ENCODE measurements at regions not wholly inside any gene's neighbourhood (a gene's known extent, or its start where the extent isn't known, plus 50 kb on each side); places are given as distances from the start of the nearest gene placed in this dataset.
"Not testable (repeated sequence)": the region's sequence is repeated elsewhere in the genome, so short reads cannot be mapped to it uniquely, and the experiment has no call there.

DNA sequence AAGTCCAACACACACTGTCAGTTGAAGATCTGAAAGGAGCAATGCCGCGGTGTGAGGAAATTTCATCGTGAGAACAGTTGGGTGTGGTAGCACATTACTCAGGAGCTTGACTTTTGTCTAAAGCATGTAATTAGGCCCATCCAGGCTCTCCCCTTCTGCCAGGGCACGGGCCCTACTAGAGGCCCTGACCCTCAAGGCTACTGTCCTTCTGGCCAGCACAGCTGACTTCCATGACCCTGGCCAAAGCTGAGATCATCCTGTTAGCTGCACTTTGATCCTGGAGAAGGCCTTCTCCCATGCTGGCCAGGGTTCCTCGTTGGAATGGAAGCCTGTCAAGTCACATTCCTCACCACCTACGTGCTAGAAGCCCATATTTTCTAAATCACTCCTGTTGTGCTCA is 77.8 kb upstream of the SLC1A3 start:
- ATAC-seq (no peak), DNase-seq (no peak)
- Mint-ChIP-seq H3K4me1 (ENCODE audit: low read depth) (no peaks in the 10 kb centered on the region), H3K9me3 (no peaks in the 10 kb centered on the region), H3K4me3 (no peak overlapping the region), H3K27me3 (ENCODE audit: low read depth) (peaks cover 5% of the 10 kb centered on the region), H3K36me3 (ENCODE audit: insufficient read depth) (no peaks in the 10 kb centered on the region)

DNA sequence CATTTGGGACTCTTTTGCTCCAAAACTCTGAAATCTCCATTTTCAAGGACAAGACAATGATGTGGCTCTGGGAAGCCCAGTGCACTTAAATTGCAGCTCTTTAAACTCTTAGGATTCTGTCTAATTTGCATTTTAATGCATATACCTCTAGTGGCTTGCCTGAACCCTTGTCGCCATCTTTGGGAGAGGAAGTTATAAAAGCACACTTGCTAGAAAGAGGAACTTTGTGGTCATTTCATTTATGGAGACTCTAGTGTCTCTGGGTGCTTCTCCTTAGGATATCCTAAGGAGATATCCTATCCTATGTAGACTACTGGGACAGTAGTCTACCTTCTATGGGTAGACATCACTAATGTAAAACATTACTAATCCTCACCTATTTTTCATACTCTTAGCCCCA is 77.3 kb upstream of the SLC1A3 start:
- peaks cover 5% of the 10 kb centered on the region for H3K27me3 Mint-ChIP-seq (ENCODE audit: low read depth)
- no peak overlapping the region for H3K4me3 Mint-ChIP-seq

DNA sequence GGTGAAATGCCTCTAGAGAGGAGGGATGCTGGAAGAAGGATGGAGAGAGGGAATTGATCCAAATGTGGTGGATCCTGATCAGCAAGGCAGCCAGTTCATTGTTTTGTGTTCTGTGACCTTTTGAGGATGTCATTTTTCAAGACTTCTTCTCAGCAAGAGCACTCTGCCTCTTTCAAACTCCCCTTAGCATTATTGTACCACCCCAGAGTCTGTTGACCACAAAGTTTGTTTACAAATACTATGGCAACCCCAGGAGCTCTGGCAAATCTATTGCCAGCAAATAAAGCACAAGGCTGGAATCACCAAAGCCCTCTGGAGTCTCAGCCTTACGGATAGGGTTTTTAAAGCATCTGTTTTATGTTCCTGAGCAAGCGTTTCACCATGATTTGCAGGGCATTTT is 76.2 kb upstream of the SLC1A3 start:
- Mint-ChIP-seq H3K9me3 (no peaks in the 10 kb centered on the region), H3K4me1 (ENCODE audit: low read depth) (no peaks in the 10 kb centered on the region), H3K27me3 (ENCODE audit: low read depth) (peaks cover 5% of the 10 kb centered on the region), H3K4me3 (no peak overlapping the region), H3K36me3 (ENCODE audit: insufficient read depth) (no peaks in the 10 kb centered on the region)
- DNase-seq = no peak
- no peak for ATAC-seq

More for the DNA sequence above, 77.3 kb upstream of the SLC1A3 start:
- Mint-ChIP-seq H3K4me1 (ENCODE audit: low read depth) (no peaks in the 10 kb centered on the region), H3K36me3 (ENCODE audit: insufficient read depth) (no peaks in the 10 kb centered on the region), H3K9me3 (no peaks in the 10 kb centered on the region)
- DNase-seq (no peak), ATAC-seq (no peak)

DNA sequence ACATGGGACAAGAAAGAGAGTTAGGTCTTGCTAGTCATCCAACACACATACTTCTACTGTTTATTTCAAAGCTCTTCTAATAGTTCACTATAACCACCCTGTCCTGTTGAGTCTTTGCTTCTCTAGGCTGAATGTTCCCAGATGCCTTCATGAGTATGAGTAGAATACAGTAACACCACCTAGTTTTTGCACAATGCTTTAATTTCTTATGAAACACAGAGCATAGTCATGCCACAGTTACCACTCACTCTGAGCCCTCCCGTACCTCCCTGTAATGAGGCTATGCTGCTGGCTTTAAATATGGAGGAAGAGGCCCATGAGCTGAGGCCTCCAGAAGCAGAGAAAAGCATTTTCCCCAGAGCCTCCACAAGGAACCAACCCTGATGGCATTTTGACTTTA is 75.0 kb upstream of the SLC1A3 start:
- no peak for ATAC-seq
- no peaks in the 10 kb centered on the region for H3K36me3 Mint-ChIP-seq (ENCODE audit: insufficient read depth)
- no peak overlapping the region for H3K4me3 Mint-ChIP-seq
- no peaks in the 10 kb centered on the region for H3K9me3 Mint-ChIP-seq
- peaks cover 5% of the 10 kb centered on the region for H3K27me3 Mint-ChIP-seq (ENCODE audit: low read depth)
- no peak for DNase-seq
- no peaks in the 10 kb centered on the region for H3K4me1 Mint-ChIP-seq (ENCODE audit: low read depth)

DNA sequence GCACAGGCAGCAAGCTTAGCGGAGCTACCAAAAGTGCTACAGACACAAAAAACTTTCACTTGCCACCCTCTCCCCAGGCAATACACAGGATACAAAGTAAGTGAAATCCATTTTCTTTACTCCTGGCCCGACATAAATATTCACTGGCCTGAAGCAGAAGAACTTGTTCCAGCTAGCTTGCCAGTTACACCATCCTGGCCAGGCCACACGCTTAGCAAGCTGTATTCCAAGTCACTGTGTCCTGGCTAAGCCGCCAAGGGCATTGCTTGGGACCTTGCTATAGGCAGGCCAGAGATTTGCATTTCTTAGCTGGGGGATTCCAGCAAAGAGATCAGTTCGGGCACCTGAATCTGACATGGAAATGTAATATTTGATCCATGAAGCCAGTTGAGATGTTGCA is 71.0 kb upstream of the SLC1A3 start:
- Mint-ChIP-seq H3K36me3 (ENCODE audit: insufficient read depth) (no peaks in the 10 kb centered on the region), H3K4me3 (no peak overlapping the region), H3K9me3 (no peaks in the 10 kb centered on the region), H3K4me1 (ENCODE audit: low read depth) (no peaks in the 10 kb centered on the region), H3K27me3 (ENCODE audit: low read depth) (peaks cover 5% of the 10 kb centered on the region)
- no peak for ATAC-seq
- DNase-seq = no peak

DNA sequence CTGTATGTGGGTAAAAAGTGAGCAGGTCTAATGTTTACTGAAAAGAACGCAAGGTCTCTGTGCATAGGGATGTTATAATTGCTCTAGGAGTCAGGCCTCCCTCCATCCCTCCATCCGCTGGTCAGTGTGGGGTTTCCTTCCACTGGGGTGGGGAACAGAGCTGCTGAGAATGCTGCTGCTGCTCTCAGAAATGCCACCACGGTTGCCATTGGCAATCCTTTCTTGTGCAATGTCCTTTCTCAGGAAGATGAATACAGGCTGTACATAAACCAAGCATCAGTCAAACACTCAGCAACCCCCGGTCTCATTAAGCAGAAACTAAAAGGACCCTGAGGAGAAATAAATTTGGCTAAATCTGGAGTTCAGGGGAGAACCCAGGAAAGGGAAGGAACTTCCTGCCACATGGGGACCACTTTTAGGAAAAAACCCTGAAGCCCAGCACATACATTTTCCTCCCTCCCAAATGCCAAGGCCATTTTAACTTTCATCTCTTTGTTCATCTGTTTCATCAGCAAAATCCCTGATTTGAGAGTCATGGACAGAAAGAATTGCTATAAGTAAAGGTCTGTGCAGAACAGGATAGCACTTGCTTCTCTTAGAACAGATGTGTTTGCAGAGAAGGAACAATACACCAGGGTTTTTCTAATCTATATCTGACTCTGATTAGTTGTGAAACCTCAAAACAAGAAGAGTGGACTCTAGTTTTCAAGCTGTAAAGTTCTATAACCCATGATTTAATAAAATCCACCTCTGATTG is 70.4 kb upstream of the SLC1A3 start:
- ATAC-seq (no peak), DNase-seq (no peak)
- Mint-ChIP-seq H3K4me3 (no peak overlapping the region), H3K36me3 (ENCODE audit: insufficient read depth) (no peaks in the 10 kb centered on the region), H3K4me1 (ENCODE audit: low read depth) (no peaks in the 10 kb centered on the region), H3K9me3 (no peaks in the 10 kb centered on the region), H3K27me3 (ENCODE audit: low read depth) (peaks cover 5% of the 10 kb centered on the region)

DNA sequence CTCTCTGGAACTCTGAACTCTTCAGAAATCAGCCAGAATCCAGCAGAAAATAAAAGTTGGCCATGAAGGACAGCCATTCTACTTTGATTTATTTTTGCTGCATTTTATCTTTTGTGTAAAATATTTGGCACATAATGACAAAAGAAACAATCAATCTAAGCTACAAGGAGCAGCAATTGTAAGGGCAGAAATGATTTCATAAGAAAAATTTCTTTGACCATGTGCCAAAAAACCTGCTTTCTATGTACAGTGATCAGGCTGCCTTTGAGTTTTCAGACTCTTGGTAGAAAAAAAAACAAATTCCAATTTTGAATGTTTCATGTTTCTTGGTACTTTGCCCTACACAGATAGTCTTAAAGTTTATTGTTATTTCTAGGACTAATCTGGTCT is 69.8 kb upstream of the SLC1A3 start:
- Mint-ChIP-seq H3K36me3 (ENCODE audit: insufficient read depth) (no peaks in the 10 kb centered on the region), H3K4me3 (no peak overlapping the region), H3K4me1 (ENCODE audit: low read depth) (no peaks in the 10 kb centered on the region), H3K27me3 (ENCODE audit: low read depth) (peaks cover 5% of the 10 kb centered on the region), H3K9me3 (no peaks in the 10 kb centered on the region)
- no peak for DNase-seq
- no peak for ATAC-seq

DNA sequence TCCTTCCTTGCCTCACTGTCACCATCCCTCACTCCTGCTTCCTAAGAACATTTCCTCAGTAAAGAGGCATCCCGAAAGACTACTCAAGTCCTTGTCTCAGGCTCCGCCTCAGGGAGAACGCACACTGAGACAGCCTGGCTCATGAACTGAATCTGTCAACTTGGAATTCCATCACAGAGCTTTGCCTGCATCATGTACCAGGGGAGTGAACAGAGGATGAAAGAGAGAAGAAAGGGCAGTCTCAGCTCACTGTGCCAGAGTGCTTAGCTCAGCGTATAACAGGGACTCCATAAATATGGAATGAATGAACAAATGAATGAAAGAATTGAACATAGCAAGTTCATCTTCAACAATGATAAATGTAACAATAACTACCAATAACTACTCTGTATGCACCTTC is 68.7 kb upstream of the SLC1A3 start:
- no peaks in the 10 kb centered on the region for H3K9me3 Mint-ChIP-seq
- no peaks in the 10 kb centered on the region for H3K36me3 Mint-ChIP-seq (ENCODE audit: insufficient read depth)
- H3K4me1 Mint-ChIP-seq (ENCODE audit: low read depth) = no peaks in the 10 kb centered on the region
- no peak for ATAC-seq
- no peak overlapping the region for H3K4me3 Mint-ChIP-seq
- DNase-seq = no peak
- peaks cover 5% of the 10 kb centered on the region for H3K27me3 Mint-ChIP-seq (ENCODE audit: low read depth)

DNA sequence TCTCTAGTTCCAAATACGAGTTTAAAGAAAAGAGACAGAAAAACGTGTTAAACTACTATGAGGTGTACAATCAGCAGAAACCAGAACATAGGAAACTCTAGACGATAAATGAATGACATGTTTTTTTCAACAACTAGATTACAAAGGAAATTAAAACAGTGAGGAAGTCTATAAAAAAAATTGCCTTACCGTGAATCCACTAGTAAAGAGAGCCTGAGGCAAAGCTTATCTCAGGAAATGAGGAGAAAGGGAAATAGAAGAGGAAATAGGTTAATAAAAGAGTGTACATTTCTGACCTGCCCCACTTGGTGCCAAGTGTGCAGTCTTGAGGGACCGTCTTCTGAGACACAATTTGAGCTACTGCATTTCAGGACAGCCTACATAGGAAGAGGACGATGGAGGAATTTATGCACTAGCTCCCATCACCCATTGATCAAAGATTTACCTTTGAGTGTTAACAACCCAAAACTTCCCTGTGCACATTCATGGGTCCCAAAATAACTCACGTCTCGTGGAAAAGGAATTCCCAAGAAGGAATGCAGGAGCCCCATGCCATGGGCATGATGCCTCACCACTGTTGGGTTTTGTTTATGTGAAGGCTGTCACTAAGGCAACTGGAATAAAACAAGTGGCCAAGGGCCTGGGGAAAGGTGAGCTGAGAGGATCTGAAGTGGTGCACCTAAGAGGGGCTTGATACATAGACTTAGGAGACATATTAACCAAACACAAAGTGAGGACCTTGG is 53.6 kb upstream of the SLC1A3 start:
- H3K9me3 Mint-ChIP-seq = peaks cover 10% of the 10 kb centered on the region
- H3K36me3 Mint-ChIP-seq (ENCODE audit: insufficient read depth) = no peaks in the 10 kb centered on the region
- no peak overlapping the region for H3K4me3 Mint-ChIP-seq
- no peaks in the 10 kb centered on the region for H3K27me3 Mint-ChIP-seq (ENCODE audit: low read depth)
- no peaks in the 10 kb centered on the region for H3K4me1 Mint-ChIP-seq (ENCODE audit: low read depth)
- ATAC-seq (no peak), DNase-seq (no peak)

DNA sequence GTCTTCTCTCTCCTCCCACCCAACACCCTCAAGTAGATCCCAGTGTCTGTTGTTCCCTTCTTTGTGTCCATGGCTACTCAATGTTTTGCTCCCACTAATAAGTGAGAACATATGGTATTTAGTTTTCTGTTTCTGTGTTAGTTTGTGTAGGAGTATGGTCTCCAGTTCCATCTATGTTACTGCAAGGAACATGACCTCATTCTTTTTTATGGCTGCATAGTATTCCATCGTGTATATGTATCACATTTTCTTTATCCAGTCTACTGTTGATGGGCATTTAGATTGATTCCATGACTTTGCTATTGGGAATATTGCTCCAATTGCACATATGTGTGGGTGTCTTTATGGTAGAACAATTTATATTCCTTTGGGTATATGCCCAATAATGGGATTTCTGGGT is 51.4 kb upstream of the SLC1A3 start:
- not testable (repeated sequence) for ATAC-seq; DNase-seq; H3K4me3 Mint-ChIP-seq; H3K4me1 Mint-ChIP-seq (ENCODE audit: low read depth); H3K27me3 Mint-ChIP-seq (ENCODE audit: low read depth); H3K9me3 Mint-ChIP-seq; H3K36me3 Mint-ChIP-seq (ENCODE audit: insufficient read depth)

Data from activated T-cell treated with anti-CD3 and anti-CD28 coated beads, Interleukin-2, amount 50 U/mL, for 4 hours (primary cell).